ENCODE measurements at regions not wholly inside any gene's neighbourhood (a gene's known extent, or its start where the extent isn't known, plus 50 kb on each side); places are given as distances from the start of the nearest gene placed in this dataset.
A peak's percentile ranks its signal among the peaks of the same experiment; 100 is the strongest.

GRCh38 chr5:35482167-35482755 is 135.4 kb upstream of the SPEF2 start:
- H3K27me3 ChIP-seq: no peaks in the 10 kb centered on the region
- no peaks in the 10 kb centered on the region for H3K9me3 ChIP-seq
- H3K4me3 ChIP-seq: no peak overlapping the region
- H3K36me3 ChIP-seq: no peaks in the 10 kb centered on the region
- no peak overlapping the region for H3K27ac ChIP-seq
- H3K4me2 ChIP-seq: no peak overlapping the region
- peaks cover 9% of the 10 kb centered on the region; the same call in 1 of the 2 replicates for H3K4me1 ChIP-seq
- TF ChIP-seq Cebpa-rat (IDR thresholded peaks at IDR 0.05): no peak
- no peak overlapping the region for H3K9ac ChIP-seq
- H4K20me1 ChIP-seq: no peaks in the 10 kb centered on the region

DNA sequence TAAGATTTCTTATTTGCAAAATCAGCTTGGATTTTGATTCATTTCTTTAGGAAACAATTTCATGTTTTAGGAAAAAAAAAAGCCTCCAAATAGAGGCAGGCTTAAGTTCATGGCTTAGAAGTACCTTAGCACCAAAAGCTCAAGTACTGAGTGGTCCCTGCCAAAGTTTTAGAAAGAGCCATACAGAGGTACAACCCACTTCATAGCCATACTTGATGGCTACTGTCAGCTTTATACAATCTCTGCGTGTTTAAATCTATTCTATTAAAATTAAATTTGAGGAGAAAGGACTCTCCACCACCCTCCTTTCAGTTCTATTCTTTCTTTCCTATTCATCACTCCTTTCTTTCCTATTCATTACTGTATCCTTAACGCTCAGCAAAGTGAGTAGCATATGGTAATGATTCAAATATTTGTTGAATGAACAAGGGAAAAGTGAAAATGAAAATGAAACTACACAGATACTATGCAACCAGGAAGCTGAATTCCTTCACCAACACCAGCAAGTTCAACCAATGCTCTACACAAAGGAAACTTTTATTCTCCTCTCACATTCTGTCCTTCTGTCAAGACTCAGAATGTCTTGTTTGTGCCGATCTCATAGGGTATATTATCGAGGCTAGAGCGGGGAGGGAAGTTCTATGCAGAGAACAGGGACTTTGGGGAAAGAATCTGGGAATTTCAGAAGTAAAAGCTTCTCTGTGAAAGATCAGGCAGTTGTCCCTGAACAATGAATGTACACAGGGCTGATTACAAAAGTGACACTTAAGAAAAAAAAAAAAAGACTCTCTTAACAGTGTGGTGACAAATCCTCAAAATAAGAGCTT is 138.6 kb upstream of the SPEF2 start:
- Histone ChIP-seq H3K4me1 (peaks cover 9% of the 10 kb centered on the region; the same call in 1 of the 2 replicates), H3K4me3 (0 out of 2 replicates have a peak overlapping the region, but pooled peaks have one; percentile 12), H3K9me3 (no peaks in the 10 kb centered on the region), H3K4me2 (peak overlapping the region; percentile 64), H3K27me3 (no peaks in the 10 kb centered on the region), H3K36me3 (no peaks in the 10 kb centered on the region), H4K20me1 (no peaks in the 10 kb centered on the region), H3K27ac (peak overlapping the region; percentile 67), H3K9ac (peak overlapping the region; percentile 39; the same call in 1 of the 2 replicates)
- TF ChIP-seq Cebpa-rat (IDR thresholded peaks at IDR 0.05): no peak

- no peak overlapping the region for H3K4me2 ChIP-seq
- no peak overlapping the region for H3K27ac ChIP-seq
- no peak overlapping the region for H3K9ac ChIP-seq
- H3K36me3 ChIP-seq: no peaks in the 10 kb centered on the region
- no peaks in the 10 kb centered on the region for H3K9me3 ChIP-seq
- H3K4me3 ChIP-seq: no peak overlapping the region
- peaks cover 9% of the 10 kb centered on the region; the same call in 1 of the 2 replicates for H3K4me1 ChIP-seq
- no peaks in the 10 kb centered on the region for H3K27me3 ChIP-seq
- no peaks in the 10 kb centered on the region for H4K20me1 ChIP-seq
- TF ChIP-seq Cebpa-rat (IDR thresholded peaks at IDR 0.05): no peak
These were observed 139.8 kb upstream of the SPEF2 start for GRCh38 chr5:35477911-35478310.

DNA sequence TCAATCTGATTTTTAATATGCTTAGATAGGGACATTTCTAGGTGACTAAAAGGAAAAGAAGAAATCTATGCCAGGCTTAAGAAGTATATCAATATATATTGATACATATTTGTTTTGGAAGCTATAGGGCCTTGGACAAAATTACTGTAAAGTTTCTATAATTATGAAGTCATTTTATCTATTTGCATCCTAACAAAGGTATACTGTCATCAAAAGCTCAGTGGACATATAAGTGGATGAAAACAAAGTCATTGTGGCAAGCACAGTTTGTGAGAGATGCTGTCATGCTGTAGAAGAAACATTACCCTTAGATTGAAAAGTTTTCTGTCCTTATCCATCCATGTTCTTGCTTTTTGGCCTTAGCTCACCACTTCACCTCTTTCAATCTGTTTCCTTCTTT is 140.3 kb upstream of the SPEF2 start:
- H3K4me2 ChIP-seq: no peak overlapping the region
- H3K4me3 ChIP-seq: no peak overlapping the region
- H3K36me3 ChIP-seq: no peaks in the 10 kb centered on the region
- H3K4me1 ChIP-seq: peaks cover 9% of the 10 kb centered on the region; the same call in 1 of the 2 replicates
- H3K27me3 ChIP-seq: no peaks in the 10 kb centered on the region
- no peaks in the 10 kb centered on the region for H3K9me3 ChIP-seq
- no peak for TF ChIP-seq Cebpa-rat (IDR thresholded peaks at IDR 0.05)
- no peak overlapping the region for H3K9ac ChIP-seq
- H3K27ac ChIP-seq: no peak overlapping the region
- H4K20me1 ChIP-seq: no peaks in the 10 kb centered on the region

DNA sequence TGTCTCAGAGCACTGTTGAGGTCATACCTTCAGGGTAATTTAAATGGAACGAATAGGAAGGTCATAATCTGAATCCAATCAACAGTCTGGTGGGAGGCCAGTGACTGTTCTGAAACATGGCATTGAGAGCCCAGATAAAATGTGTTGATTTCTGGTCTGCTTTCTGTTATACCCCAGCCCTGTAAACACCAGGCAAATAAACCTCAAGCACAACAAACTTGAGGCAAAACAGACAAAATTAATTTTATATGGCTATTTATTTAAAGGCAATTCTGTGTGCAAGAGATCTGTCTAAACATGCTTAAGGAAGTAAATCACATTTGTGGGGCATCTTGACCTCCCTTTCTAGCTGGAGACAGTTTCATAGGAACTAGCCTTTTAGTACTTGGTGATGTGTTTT is 140.9 kb upstream of the SPEF2 start:
- no peak for TF ChIP-seq Cebpa-rat (IDR thresholded peaks at IDR 0.05)
- H3K4me2 ChIP-seq: no peak overlapping the region
- H3K27ac ChIP-seq: no peak overlapping the region

DNA sequence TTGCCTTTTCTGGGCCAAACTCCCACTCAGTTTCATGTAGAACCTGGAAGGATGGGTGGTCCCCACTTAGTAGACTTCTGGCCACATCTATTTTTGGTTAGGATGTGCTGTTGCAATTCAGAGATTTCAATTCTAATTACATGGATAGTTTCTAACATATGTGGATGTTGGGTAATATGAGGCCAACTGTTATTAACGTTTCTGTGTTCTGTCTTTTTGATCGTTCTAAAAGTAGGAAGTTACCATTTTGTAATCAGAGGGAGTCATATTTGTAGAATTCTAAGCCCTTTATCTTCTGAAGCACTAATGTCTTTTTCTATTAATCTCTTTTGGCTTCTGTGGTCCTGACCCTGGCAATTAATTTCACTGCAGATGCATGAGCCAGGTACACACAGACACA is 141.6 kb upstream of the SPEF2 start:
- Histone ChIP-seq H3K27ac (no peak overlapping the region), H4K20me1 (no peaks in the 10 kb centered on the region)

More for the DNA sequence above, 140.9 kb upstream of the SPEF2 start:
- H4K20me1 ChIP-seq: no peaks in the 10 kb centered on the region
- H3K27me3 ChIP-seq: no peaks in the 10 kb centered on the region
- no peak overlapping the region for H3K9ac ChIP-seq
- no peaks in the 10 kb centered on the region for H3K9me3 ChIP-seq
- H3K4me3 ChIP-seq: no peak overlapping the region
- peaks cover 9% of the 10 kb centered on the region; the same call in 1 of the 2 replicates for H3K4me1 ChIP-seq
- H3K36me3 ChIP-seq: no peaks in the 10 kb centered on the region

GRCh38 chr5:35473589-35473988 is 144.1 kb upstream of the SPEF2 start:
- TF ChIP-seq Cebpa-rat (IDR thresholded peaks at IDR 0.05): no peak
- H3K36me3 ChIP-seq: no peaks in the 10 kb centered on the region
- no peaks in the 10 kb centered on the region for H3K4me1 ChIP-seq
- H3K9ac ChIP-seq: no peak overlapping the region
- H4K20me1 ChIP-seq: no peaks in the 10 kb centered on the region
- no peak overlapping the region for H3K4me2 ChIP-seq
- H3K4me3 ChIP-seq: no peak overlapping the region
- H3K27ac ChIP-seq: no peak overlapping the region
- H3K9me3 ChIP-seq: no peaks in the 10 kb centered on the region
- H3K27me3 ChIP-seq: no peaks in the 10 kb centered on the region

More for the DNA sequence above, 141.6 kb upstream of the SPEF2 start:
- Histone ChIP-seq H3K27me3 (no peaks in the 10 kb centered on the region), H3K9ac (no peak overlapping the region), H3K4me1 (peaks cover 9% of the 10 kb centered on the region; the same call in 1 of the 2 replicates), H3K9me3 (no peaks in the 10 kb centered on the region), H3K4me3 (no peak overlapping the region), H3K36me3 (no peaks in the 10 kb centered on the region), H3K4me2 (no peak overlapping the region)
- TF ChIP-seq Cebpa-rat (IDR thresholded peaks at IDR 0.05): no peak

DNA sequence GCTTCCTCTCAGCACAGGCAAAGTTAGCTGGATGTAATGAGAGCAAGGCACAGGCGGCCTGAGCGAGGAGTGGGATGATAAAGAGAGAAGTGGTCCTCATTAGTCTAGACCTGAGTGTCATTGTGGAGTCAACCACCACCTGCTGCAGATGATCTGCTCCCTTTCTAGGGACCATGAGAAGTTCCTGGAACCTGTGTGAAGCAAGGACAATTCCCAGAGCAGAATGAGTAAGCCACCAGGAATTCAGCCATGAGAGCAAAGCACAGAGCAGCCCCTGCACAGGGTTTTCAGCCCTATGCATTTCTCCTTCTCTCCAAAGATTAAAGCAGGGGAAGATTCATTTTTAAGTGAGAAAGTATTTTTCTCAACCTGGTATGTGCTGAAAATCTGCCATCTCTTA is 146.8 kb upstream of the SPEF2 start:
- TF ChIP-seq Cebpa-rat (IDR thresholded peaks at IDR 0.05): no peak
- H3K9me3 ChIP-seq: no peaks in the 10 kb centered on the region
- no peaks in the 10 kb centered on the region for H3K4me1 ChIP-seq

DNA sequence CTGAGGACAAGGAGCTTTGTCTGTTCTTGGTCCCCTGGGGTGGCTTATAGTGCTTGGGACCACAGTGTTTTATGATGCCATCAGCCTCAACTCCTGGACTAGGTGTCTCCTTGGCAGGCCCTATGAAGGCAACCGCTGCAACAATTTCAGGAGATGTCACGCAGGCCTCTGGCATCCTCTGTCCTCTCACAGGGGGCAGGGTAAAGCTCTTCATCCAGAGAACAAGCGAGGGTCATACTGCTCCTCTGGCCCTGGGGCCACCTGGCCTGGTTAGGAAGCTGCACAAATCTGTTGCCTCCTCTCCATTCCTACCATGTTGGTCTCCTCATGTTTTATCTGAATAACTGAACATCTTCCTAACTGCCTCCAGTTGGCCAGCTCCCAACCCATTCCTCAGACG is 148.9 kb upstream of the SPEF2 start:
- no peak for TF ChIP-seq Cebpa-rat (IDR thresholded peaks at IDR 0.05)
- Histone ChIP-seq H3K27me3 (no peaks in the 10 kb centered on the region), H3K27ac (no peak overlapping the region), H3K9me3 (no peaks in the 10 kb centered on the region), H3K36me3 (no peaks in the 10 kb centered on the region), H3K9ac (no peak overlapping the region), H3K4me1 (no peaks in the 10 kb centered on the region), H4K20me1 (no peaks in the 10 kb centered on the region), H3K4me3 (no peak overlapping the region), H3K4me2 (no peak overlapping the region)

More for the DNA sequence above, 146.8 kb upstream of the SPEF2 start:
- Histone ChIP-seq H3K4me3 (no peak overlapping the region), H3K27me3 (no peaks in the 10 kb centered on the region), H3K27ac (no peak overlapping the region), H3K9ac (no peak overlapping the region), H3K36me3 (no peaks in the 10 kb centered on the region), H3K4me2 (no peak overlapping the region), H4K20me1 (no peaks in the 10 kb centered on the region)

DNA sequence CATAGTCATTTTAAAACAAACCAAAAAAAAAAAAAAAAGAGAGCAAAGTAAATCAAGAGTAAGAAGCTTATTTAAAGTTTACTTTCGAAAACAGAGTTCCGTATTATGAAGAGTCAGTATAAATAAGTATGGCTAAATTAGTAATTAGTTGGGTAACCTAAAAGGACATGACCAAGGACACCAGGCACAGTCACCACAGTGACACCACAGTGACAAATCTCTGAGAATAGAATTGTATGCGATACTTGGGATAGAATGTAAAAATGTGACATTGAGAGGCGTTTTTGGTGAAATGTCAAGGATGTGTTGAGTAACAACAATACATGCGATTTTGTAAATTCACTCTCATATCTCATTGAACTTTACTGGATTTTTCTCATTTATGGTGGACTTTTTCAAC is 150.9 kb upstream of the SPEF2 start:
- no peak for TF ChIP-seq Cebpa-rat (IDR thresholded peaks at IDR 0.05)
- H4K20me1 ChIP-seq: no peaks in the 10 kb centered on the region
- H3K4me1 ChIP-seq: no peaks in the 10 kb centered on the region
- H3K4me3 ChIP-seq: no peak overlapping the region
- H3K9ac ChIP-seq: no peak overlapping the region
- no peak overlapping the region for H3K27ac ChIP-seq
- H3K36me3 ChIP-seq: no peaks in the 10 kb centered on the region
- H3K27me3 ChIP-seq: no peaks in the 10 kb centered on the region
- H3K9me3 ChIP-seq: no peaks in the 10 kb centered on the region
- no peak overlapping the region for H3K4me2 ChIP-seq

Measured in BLaER1 (cell line).